Dendritic cell treated with granulocyte-macrophage colony-stimulating factor and Interleukin-4, amounts not matched to agents 40 ng/mL and 50 ng/mL, for 4 days (primary cell): ENCODE measurements at regions not wholly inside any gene's neighbourhood (a gene's known extent, or its start where the extent isn't known, plus 50 kb on each side); places are given as distances from the start of the nearest gene placed in this dataset.
"Not testable (repeated sequence)": the region's sequence is repeated elsewhere in the genome, so short reads cannot be mapped to it uniquely, and the experiment has no call there.

Experiments used
- H3K27ac Mint-ChIP-seq: one replicate; pipeline ENCODE4 v1.8.0; 2022; ENCODE audit warnings: mild to moderate bottlenecking, mixed read lengths
- H3K27me3 Mint-ChIP-seq: one replicate; pipeline ENCODE4 v1.8.0; 2022; ENCODE audit warnings: mild to moderate bottlenecking, mixed read lengths
- H3K36me3 Mint-ChIP-seq: one replicate; pipeline ENCODE4 v1.8.0; 2022; ENCODE audit warnings: low read depth, mixed read lengths
- H3K4me1 Mint-ChIP-seq: one replicate; pipeline ENCODE4 v1.8.0; 2022; ENCODE audit warnings: low read depth, mixed read lengths
- H3K4me3 Mint-ChIP-seq: one replicate; pipeline ENCODE4 v1.8.0; 2022; ENCODE audit warnings: mild to moderate bottlenecking, moderate library complexity, mixed read lengths
- H3K9me3 Mint-ChIP-seq: one replicate; pipeline ENCODE4 v1.8.0; 2022; ENCODE audit warnings: mixed read lengths
- intact Hi-C: fragments of 100-400 bp; cut with micrococcal nuclease; formaldehyde crosslinking; loops from one replicate; pipeline ENCODE4 v1.15.0; 2022

DNA sequence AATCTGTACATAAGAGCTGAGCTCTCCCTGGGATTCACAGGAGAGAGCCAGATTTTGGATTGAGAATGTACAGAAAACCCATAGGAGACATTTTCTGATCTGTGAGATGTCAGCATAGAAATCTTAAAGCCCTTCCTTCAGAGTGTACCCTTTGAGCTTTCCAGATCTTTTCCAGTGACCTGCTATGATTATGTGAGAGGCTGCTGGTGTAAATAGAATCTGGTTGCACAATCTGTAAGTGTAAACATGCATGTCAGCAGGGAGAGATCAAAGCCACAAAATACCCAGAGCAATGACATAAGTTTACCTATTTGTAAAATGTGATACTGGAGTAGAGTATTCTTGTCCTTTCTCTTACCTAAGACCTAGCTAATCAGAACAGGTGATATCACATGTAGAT is 471.9 kb downstream of the FOXD4L5 start:
- H3K4me1 Mint-ChIP-seq, H3K27me3 Mint-ChIP-seq, H3K9me3 Mint-ChIP-seq, H3K36me3 Mint-ChIP-seq, H3K27ac Mint-ChIP-seq, intact Hi-C loops, H3K4me3 Mint-ChIP-seq: not testable (repeated sequence)

DNA sequence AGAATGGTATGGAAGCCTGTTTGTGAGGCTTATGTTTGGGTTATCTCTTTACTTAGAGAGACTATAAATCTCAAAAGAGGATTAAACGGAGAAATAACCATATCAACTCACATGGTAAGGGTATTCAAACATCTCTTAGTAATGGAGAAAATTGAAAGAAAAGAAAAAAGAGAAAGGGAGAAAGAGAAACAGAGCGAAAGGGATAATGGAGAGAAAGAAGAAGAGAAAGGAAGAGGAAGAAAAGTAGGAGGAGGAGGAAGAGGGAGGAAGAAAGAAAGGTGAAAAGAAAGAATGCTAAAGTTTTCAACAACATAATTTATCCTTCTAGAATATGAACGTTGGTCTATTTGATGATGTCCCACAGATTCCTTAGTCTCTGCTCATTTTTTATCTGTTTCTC is 506.3 kb downstream of the FOXD4L5 start:
- H3K27ac Mint-ChIP-seq, H3K9me3 Mint-ChIP-seq, H3K4me3 Mint-ChIP-seq, intact Hi-C loops, H3K36me3 Mint-ChIP-seq, H3K4me1 Mint-ChIP-seq: not testable (repeated sequence)
- peaks cover 13% of the 10 kb centered on the region for H3K27me3 Mint-ChIP-seq

DNA sequence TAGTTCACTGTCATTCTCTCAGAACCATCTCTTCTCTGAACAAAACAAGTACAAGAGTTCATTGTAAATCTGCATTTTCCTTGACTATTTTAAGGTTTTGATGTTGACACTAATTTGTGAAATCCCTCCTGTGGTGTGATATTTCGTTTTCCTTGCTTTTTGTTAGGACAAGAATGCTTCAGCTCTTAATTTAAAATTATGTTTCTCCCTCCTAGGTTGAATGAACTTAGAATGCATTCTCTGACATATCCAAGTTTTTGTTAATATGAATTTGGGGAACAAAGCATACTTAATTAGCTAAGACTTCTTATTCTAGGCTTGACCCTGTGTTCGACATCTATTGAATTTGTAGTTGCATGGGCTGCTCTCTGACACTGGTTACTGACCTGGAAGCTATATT is 508.7 kb downstream of the FOXD4L5 start:
- H3K4me1 Mint-ChIP-seq, H3K4me3 Mint-ChIP-seq, H3K36me3 Mint-ChIP-seq, intact Hi-C loops, H3K27ac Mint-ChIP-seq, H3K9me3 Mint-ChIP-seq: not testable (repeated sequence)
- peaks cover 20% of the 10 kb centered on the region for H3K27me3 Mint-ChIP-seq

DNA sequence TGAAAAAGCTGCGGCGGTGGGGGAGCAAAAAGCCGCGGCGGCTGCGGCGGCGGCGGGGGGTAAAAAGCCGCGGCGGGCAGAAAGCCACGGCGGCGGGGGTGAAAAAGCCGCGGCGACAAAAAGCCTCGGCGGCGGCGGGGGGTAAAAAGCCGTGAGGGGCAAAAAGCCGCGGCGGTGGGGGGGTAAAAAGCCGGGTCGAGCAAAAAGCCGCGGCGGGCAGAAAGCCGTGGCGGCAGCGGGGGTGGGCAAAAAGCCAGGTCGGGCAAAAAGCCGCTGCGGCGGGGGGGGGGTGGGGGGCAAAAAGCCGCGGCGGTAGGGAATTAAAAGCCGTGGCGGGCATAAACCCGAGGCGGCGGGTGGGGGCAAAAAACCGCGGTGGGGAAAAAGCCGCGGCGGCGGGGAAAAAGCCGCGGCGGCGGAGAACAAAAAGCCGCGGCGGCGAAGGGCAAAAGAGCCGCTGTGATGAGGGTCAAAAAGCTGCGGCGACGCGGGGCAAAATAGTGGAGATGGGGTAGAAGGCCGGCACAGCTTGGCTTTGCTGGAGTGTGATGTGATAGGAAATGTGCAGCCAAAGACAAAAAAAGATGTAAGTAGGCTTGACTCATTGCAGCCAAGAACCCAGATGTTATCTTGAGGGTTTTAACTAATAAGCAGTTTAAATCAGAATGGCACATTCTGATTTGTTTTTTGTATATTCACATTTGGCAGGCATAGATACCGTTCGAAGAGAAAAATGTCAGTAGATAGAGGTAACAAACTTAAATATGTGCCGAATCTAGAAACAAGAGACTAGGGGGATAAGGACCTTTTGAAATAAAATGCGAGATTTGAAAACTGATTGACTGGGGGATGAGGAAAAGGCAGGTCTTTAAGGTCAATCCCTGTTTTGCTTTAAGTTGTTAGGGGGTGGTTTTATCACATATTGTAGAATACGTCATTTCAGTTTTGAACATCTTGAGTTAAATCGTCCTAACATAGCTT is 509.9 kb downstream of the FOXD4L5 start:
- H3K27me3 Mint-ChIP-seq, result peaks cover 22% of the 10 kb centered on the region
- H3K36me3 Mint-ChIP-seq, H3K4me1 Mint-ChIP-seq, H3K9me3 Mint-ChIP-seq, intact Hi-C loops, H3K27ac Mint-ChIP-seq: not testable (repeated sequence)
- peak overlapping the region; percentile 52 for H3K4me3 Mint-ChIP-seq

DNA sequence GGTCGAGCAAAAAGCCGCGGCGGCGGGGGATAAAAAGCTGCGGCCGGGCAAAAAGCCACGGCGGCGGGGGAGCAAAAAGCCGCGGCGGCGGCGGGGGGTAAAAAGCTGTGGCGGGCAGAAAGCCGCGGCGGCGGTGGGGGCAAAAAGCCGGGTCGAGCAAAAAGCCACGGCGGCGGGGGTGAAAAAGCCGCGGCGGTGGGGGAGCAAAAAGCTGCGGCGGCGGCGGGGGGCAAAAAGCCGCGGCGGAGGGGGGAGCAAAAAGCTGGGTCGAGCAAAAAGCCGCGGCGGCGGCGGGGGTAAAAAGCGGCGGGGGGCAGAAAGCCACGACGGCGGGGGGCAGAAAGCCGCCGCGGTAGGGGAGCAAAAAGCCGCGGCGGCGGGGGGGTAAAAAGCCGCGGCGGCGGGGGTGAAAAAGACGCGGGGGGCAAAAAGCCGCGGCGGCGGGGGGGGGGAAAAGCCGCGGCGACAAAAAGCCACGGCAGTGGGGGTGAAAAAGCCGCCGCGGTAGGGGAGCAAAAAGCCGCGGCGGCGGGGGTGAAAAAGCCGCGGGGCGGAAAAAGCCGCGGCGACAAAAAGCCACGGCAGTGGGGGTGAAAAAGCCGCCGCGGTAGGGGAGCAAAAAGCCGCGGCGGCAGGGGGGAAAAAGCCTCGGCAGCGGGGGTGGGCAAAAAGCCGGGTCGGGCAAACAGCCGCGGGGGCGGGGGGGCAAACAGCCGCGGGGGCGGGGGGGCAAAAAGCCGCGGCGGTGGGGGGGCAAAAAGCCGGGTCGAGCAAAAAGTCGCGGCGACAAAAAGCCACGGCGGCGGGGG is 510.8 kb downstream of the FOXD4L5 start:
- H3K9me3 Mint-ChIP-seq, H3K36me3 Mint-ChIP-seq, H3K4me1 Mint-ChIP-seq, intact Hi-C loops, H3K27ac Mint-ChIP-seq: not testable (repeated sequence)
- peaks cover 25% of the 10 kb centered on the region for H3K27me3 Mint-ChIP-seq
- peak overlapping the region; percentile 56 for H3K4me3 Mint-ChIP-seq

GRCh38 chr9:64773491-64773931 is 511.5 kb downstream of the FOXD4L5 start:
- intact Hi-C loops, result no loop called here
- Mint-ChIP-seq H3K27ac (no peak overlapping the region), H3K4me1 (peaks cover 6% of the 10 kb centered on the region), H3K36me3 (no peaks in the 10 kb centered on the region), H3K27me3 (peaks cover 22% of the 10 kb centered on the region), H3K4me3 (peak overlapping the region; percentile 39), H3K9me3 (no peaks in the 10 kb centered on the region)

- H3K9me3 Mint-ChIP-seq, H3K36me3 Mint-ChIP-seq, H3K27ac Mint-ChIP-seq, H3K4me1 Mint-ChIP-seq, intact Hi-C loops: not testable (repeated sequence)
- Mint-ChIP-seq H3K4me3 (peak overlapping the region; percentile 66), H3K27me3 (peaks cover 22% of the 10 kb centered on the region)
Measured at GRCh38 chr9:64772751-64773331, 512.2 kb downstream of the FOXD4L5 start.

GRCh38 chr9:64772123-64772736 is 512.8 kb downstream of the FOXD4L5 start:
- intact Hi-C loops, H3K4me1 Mint-ChIP-seq, H3K4me3 Mint-ChIP-seq, H3K36me3 Mint-ChIP-seq, H3K27ac Mint-ChIP-seq, H3K9me3 Mint-ChIP-seq: not testable (repeated sequence)
- H3K27me3 Mint-ChIP-seq, result peaks cover 22% of the 10 kb centered on the region
